Loucy (cell line): ENCODE measurements at regions not wholly inside any gene's neighbourhood (a gene's known extent, or its start where the extent isn't known, plus 50 kb on each side); places are given as distances from the start of the nearest gene placed in this dataset.

ENCODE experiments used
- H2AFZ ChIP-seq: fragments of 200-600 bp; sonication (generic); 2 replicates; pipeline ENCODE4 v1.6.0; 2016; ENCODE audit warnings: antibody characterized with exemption, mild to moderate bottlenecking, low read length, moderate library complexity
- H3F3A ChIP-seq: fragments of 200-600 bp; 2 replicates; pipeline ENCODE4 v1.6.0; 2016; ENCODE audit warnings: antibody characterized with exemption, low read depth, mild to moderate bottlenecking
- H3K27me3 ChIP-seq: fragments of 200-600 bp; sonication (generic); 2 replicates; pipeline ENCODE4 v1.6.1; 2014; ENCODE audit warnings: low read length, mild to moderate bottlenecking; ENCODE audit not compliant: insufficient read depth, poor library complexity, severe bottlenecking
- H3K36me3 ChIP-seq: fragments of 200-600 bp; sonication (generic); 2 replicates; pipeline ENCODE4 v1.6.1; 2016; ENCODE audit warnings: low read length; ENCODE audit not compliant: insufficient read depth
- H3K4me1 ChIP-seq: fragments of 200-600 bp; sonication (generic); 2 replicates; pipeline ENCODE4 v1.5.1; 2014; ENCODE audit warnings: low read length, mild to moderate bottlenecking; ENCODE audit not compliant: insufficient read depth, poor library complexity, severe bottlenecking
- H3K4me2 ChIP-seq: fragments of 200-600 bp; sonication (generic); 2 replicates; pipeline ENCODE4 v1.6.0; 2014; ENCODE audit warnings: antibody characterized with exemption, low read length, low read depth, mild to moderate bottlenecking; ENCODE audit not compliant: poor library complexity, severe bottlenecking
- H3K4me3 ChIP-seq: fragments of 200-600 bp; sonication (generic); 2 replicates; pipeline ENCODE4 v1.5.1; 2014; ENCODE audit warnings: low read length, mild to moderate bottlenecking, mixed read lengths; ENCODE audit not compliant: poor library complexity, severe bottlenecking
- H3K79me2 ChIP-seq: fragments of 200-600 bp; sonication (generic); 2 replicates; pipeline ENCODE4 v1.6.1; 2014; ENCODE audit warnings: low read length; ENCODE audit not compliant: insufficient read depth
- H3K9ac ChIP-seq: fragments of 200-600 bp; sonication (generic); 2 replicates; pipeline ENCODE4 v1.6.0; 2014; ENCODE audit warnings: mild to moderate bottlenecking, low read depth, low read length, moderate library complexity; ENCODE audit not compliant: poor library complexity, severe bottlenecking
- H3K9me2 ChIP-seq: fragments of 200-600 bp; sonication (generic); replicated peaks from 2 replicates; pipeline ENCODE4 v1.6.1; 2016; ENCODE audit warnings: low read depth, low read length, mixed read lengths
- H3K9me3 ChIP-seq: fragments of 200-600 bp; sonication (generic); 2 replicates; pipeline ENCODE4 v1.6.1; 2014; ENCODE audit warnings: mild to moderate bottlenecking, antibody characterized with exemption, low read length, low read depth; ENCODE audit not compliant: insufficient read depth
- H4K20me1 ChIP-seq: fragments of 200-600 bp; sonication (generic); 2 replicates; pipeline ENCODE4 v1.6.0; 2014; ENCODE audit warnings: antibody characterized with exemption, low read length, mild to moderate bottlenecking; ENCODE audit not compliant: insufficient read depth, poor library complexity, severe bottlenecking
- CTCF ChIP-seq: fragments of 200-600 bp; sonication (generic); conservative IDR thresholded peaks from 2 replicates; pipeline ENCODE4 v1.5.1; 2014; ENCODE audit warnings: mild to moderate bottlenecking, antibody characterized with exemption, low read length
- EZH2phosphoT487 ChIP-seq: fragments of 200-600 bp; IDR thresholded peaks from 2 replicates; pipeline ENCODE4 v1.6.1; 2018; ENCODE audit warnings: antibody characterized with exemption, mild to moderate bottlenecking, moderate library complexity, borderline replicate concordance

- TF ChIP-seq EZH2phosphoT487 (no peak), CTCF (no peak)
- Histone ChIP-seq H3F3A (no peaks in the 10 kb centered on the region), H3K27me3 (no peaks in the 10 kb centered on the region), H3K4me3 (no peak overlapping the region), H3K9ac (no peak overlapping the region), H3K9me3 (0 out of 2 replicates have a peak, but pooled peaks cover under 1% of the 10 kb centered on the region), H4K20me1 (no peaks in the 10 kb centered on the region), H3K36me3 (no peaks in the 10 kb centered on the region), H3K9me2 (no peaks in the 10 kb centered on the region), H3K79me2 (no peaks in the 10 kb centered on the region), H3K4me1 (no peaks in the 10 kb centered on the region), H3K4me2 (no peak overlapping the region), H2AFZ (no peak overlapping the region)
These were observed 304.8 kb upstream of the ISX start for GRCh38 chr22:34761111-34761510.

GRCh38 chr22:34763496-34763895, 302.5 kb upstream of the ISX start:
- Histone ChIP-seq H2AFZ (no peak overlapping the region), H3K27me3 (no peaks in the 10 kb centered on the region), H3K79me2 (no peaks in the 10 kb centered on the region), H3K36me3 (no peaks in the 10 kb centered on the region), H3K4me3 (no peak overlapping the region), H3K9me3 (no peaks in the 10 kb centered on the region), H3K9ac (no peak overlapping the region), H3K4me2 (no peak overlapping the region), H4K20me1 (no peaks in the 10 kb centered on the region), H3K4me1 (no peaks in the 10 kb centered on the region), H3F3A (no peaks in the 10 kb centered on the region), H3K9me2 (no peaks in the 10 kb centered on the region)
- TF ChIP-seq CTCF (no peak), EZH2phosphoT487 (no peak)

GRCh38 chr22:34765115-34765514, 300.8 kb upstream of the ISX start:
- no peaks in the 10 kb centered on the region for H4K20me1 ChIP-seq
- no peaks in the 10 kb centered on the region for H3K27me3 ChIP-seq
- H3K4me1 ChIP-seq = no peaks in the 10 kb centered on the region
- no peak overlapping the region for H3K9ac ChIP-seq
- H2AFZ ChIP-seq = no peak overlapping the region
- no peaks in the 10 kb centered on the region for H3F3A ChIP-seq
- TF ChIP-seq EZH2phosphoT487 = no peak
- TF ChIP-seq CTCF = no peak
- no peaks in the 10 kb centered on the region for H3K79me2 ChIP-seq
- H3K36me3 ChIP-seq = no peaks in the 10 kb centered on the region
- H3K9me3 ChIP-seq = no peaks in the 10 kb centered on the region
- H3K9me2 ChIP-seq = no peaks in the 10 kb centered on the region
- no peak overlapping the region for H3K4me3 ChIP-seq
- no peak overlapping the region for H3K4me2 ChIP-seq
